Lower leg skin (tissue), 3 donors: ENCODE measurements at regions not wholly inside any gene's neighbourhood (a gene's known extent, or its start where the extent isn't known, plus 50 kb on each side); places are given as distances from the start of the nearest gene placed in this dataset.

Experiments
- CTCF ChIP-seq, 3 donors: fragments of 450-650 bp; IDR thresholded peaks; one replicate each; pipeline ENCODE4 v1.5.1; 2016; ENCODE audit warnings: antibody characterized with exemption in 3 of 3, mild to moderate bottlenecking in 3 of 3, moderate library complexity in 2 of 3
- POLR2A ChIP-seq, 2 donors: fragments of 450-650 bp; IDR thresholded peaks; one replicate each; pipeline ENCODE4 v1.6.1; 2016 to 2017; ENCODE audit warnings: antibody characterized with exemption in 2 of 2, mild to moderate bottlenecking in 1 of 2, moderate library complexity in 1 of 2

- TF ChIP-seq CTCF (IDR thresholded peaks at IDR 0.05) (no peak), POLR2A (IDR thresholded peaks at IDR 0.05) (no peak)
Observed at GRCh38 chr3:31399271-31399670, 133.5 kb upstream of the STT3B start.
